Panc1 (cell line): ENCODE measurements at regions not wholly inside any gene's neighbourhood (a gene's known extent, or its start where the extent isn't known, plus 50 kb on each side); places are given as distances from the start of the nearest gene placed in this dataset.

Source experiments
- ATAC-seq: fragments of 200-7000 bp; cut with Tn5 transposase; 2 replicates; pipeline ENCODE4 v1.9.1; 2020; ENCODE audit warnings: mild to moderate bottlenecking, moderate library complexity
- BruUV-seq: library from RNA; stranded (reverse); fragments of 400-500 nt; replicated peaks from 2 replicates; lab custom pipeline; 2021; lab: Mats Ljungman, UMichigan
- CTCF ChIA-PET: fragments of 300-600 bp; sonication (Branson Sonifier 250); formaldehyde crosslinking; loops from one replicate; lab custom pipeline; 2022; ENCODE audit warnings: antibody characterized with exemption; lab: Charles Lee
- POLR2A ChIA-PET: fragments of 300-600 bp; sonication (Branson Sonifier 250); formaldehyde crosslinking; loops from one replicate; lab custom pipeline; 2022; ENCODE audit warnings: antibody characterized with exemption; lab: Charles Lee
- DNase-seq: peaks from one replicate; pipeline ENCODE4 v3.0.0-alpha.2; 2010; ENCODE audit warnings: low read depth, low spot score
- H3K27ac ChIP-seq: 2 replicates; pipeline ENCODE4 v1.5.1; 2011; ENCODE audit warnings: mild to moderate bottlenecking, low read length, inconsistent platforms
- H3K27me3 ChIP-seq: fragments of 200-500 bp; sonication (Bioruptor generic); 2 replicates; pipeline ENCODE4 v1.6.0; 2014; ENCODE audit warnings: low read length, inconsistent platforms; ENCODE audit not compliant: control insufficient read depth, insufficient read depth
- H3K36me3 ChIP-seq: fragments of 200-500 bp; sonication (Bioruptor generic); 2 replicates; pipeline ENCODE4 v1.5.1; 2014; ENCODE audit warnings: inconsistent platforms, mild to moderate bottlenecking, low read length, moderate library complexity; ENCODE audit not compliant: control insufficient read depth, insufficient read depth
- H3K4me1 ChIP-seq: 2 replicates; pipeline ENCODE4 v1.5.1; 2011; ENCODE audit warnings: inconsistent platforms, mild to moderate bottlenecking, low read length, moderate library complexity; ENCODE audit not compliant: control insufficient read depth, insufficient read depth
- H3K4me3 ChIP-seq, 2 experiments: 2 replicates each; pipeline ENCODE4 v1.5.1; 2011 to 2012; ENCODE audit warnings: low read depth in 2 of 2, low read length in 2 of 2, mild to moderate bottlenecking in 2 of 2, inconsistent platforms in 1 of 2, moderate library complexity in 1 of 2
- H3K9me3 ChIP-seq: fragments of 200-500 bp; sonication (Bioruptor generic); 2 replicates; pipeline ENCODE4 v1.5.1; 2014; ENCODE audit warnings: low read depth, mild to moderate bottlenecking, inconsistent platforms, low read length, moderate library complexity; ENCODE audit not compliant: control insufficient read depth, insufficient read depth
- CTCF ChIP-seq: fragments of 450-650 bp; IDR thresholded peaks from 2 replicates; pipeline ENCODE4 v1.5.1; 2017; ENCODE audit warnings: mild to moderate bottlenecking
- POLR2AphosphoS5 ChIP-seq: IDR thresholded peaks from 2 replicates; pipeline ENCODE4 v1.6.1; 2012; ENCODE audit warnings: mild to moderate bottlenecking, low read depth, low read length, moderate library complexity
- SIN3A ChIP-seq: IDR thresholded peaks from 2 replicates; pipeline ENCODE4 v1.6.1; 2012; ENCODE audit warnings: low read depth, mild to moderate bottlenecking, low read length, moderate library complexity, borderline replicate concordance; ENCODE audit not compliant: insufficient read depth
- TCF7L2 ChIP-seq: IDR thresholded peaks from 2 replicates; pipeline ENCODE4 v1.6.1; 2011; ENCODE audit warnings: mild to moderate bottlenecking, low read depth, low read length, inconsistent platforms
- in situ Hi-C: cut with HindIII; loops from 2 replicates; pipeline ENCODE4 v1.10.0; 2016; ENCODE audit warnings: low sequenced_read_pairs, low pct_unique_long_range_greater_than_20kb
- intact Hi-C: fragments of 100-400 bp; cut with micrococcal nuclease; formaldehyde crosslinking; loops from one replicate; pipeline ENCODE4 v1.10.0; 2022; ENCODE audit not compliant: unreplicated experiment
- TF ChIP-seq, protein P1 (sequence below), 2 experiments: IDR thresholded peaks; 2 replicates each; pipeline ENCODE4 v1.6.1; 2011 to 2012; ENCODE audit warnings: low read depth in 2 of 2, control low read depth in 1 of 2, low read length in 1 of 2, mild to moderate bottlenecking in 1 of 2, moderate library complexity in 1 of 2; ENCODE audit not compliant: insufficient read depth in 1 of 2

- H3K4me3 ChIP-seq, result no peak overlapping the region
- no peaks in the 10 kb centered on the region for H3K4me1 ChIP-seq
- DNase-seq, result no peak
- BruUV-seq, result no TSS peak
- POLR2A ChIA-PET, result no interaction called here
- H3K9me3 ChIP-seq, result no peaks in the 10 kb centered on the region
- H3K27ac ChIP-seq, result no peak overlapping the region
- intact Hi-C loops, result no loop called here
- CTCF ChIA-PET, result no interaction called here
- in situ Hi-C loops, result no loop called here
- no peaks in the 10 kb centered on the region for H3K27me3 ChIP-seq
- H3K36me3 ChIP-seq, result no peaks in the 10 kb centered on the region
- TF ChIP-seq CTCF (no peak), SIN3A (no peak), POLR2AphosphoS5 (no peak), TCF7L2 (no peak)
- TF ChIP-seq, protein P1, sequence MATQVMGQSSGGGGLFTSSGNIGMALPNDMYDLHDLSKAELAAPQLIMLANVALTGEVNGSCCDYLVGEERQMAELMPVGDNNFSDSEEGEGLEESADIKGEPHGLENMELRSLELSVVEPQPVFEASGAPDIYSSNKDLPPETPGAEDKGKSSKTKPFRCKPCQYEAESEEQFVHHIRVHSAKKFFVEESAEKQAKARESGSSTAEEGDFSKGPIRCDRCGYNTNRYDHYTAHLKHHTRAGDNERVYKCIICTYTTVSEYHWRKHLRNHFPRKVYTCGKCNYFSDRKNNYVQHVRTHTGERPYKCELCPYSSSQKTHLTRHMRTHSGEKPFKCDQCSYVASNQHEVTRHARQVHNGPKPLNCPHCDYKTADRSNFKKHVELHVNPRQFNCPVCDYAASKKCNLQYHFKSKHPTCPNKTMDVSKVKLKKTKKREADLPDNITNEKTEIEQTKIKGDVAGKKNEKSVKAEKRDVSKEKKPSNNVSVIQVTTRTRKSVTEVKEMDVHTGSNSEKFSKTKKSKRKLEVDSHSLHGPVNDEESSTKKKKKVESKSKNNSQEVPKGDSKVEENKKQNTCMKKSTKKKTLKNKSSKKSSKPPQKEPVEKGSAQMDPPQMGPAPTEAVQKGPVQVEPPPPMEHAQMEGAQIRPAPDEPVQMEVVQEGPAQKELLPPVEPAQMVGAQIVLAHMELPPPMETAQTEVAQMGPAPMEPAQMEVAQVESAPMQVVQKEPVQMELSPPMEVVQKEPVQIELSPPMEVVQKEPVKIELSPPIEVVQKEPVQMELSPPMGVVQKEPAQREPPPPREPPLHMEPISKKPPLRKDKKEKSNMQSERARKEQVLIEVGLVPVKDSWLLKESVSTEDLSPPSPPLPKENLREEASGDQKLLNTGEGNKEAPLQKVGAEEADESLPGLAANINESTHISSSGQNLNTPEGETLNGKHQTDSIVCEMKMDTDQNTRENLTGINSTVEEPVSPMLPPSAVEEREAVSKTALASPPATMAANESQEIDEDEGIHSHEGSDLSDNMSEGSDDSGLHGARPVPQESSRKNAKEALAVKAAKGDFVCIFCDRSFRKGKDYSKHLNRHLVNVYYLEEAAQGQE (IDR thresholded peaks at IDR 0.05; ENCODE audit: insufficient read depth in 1 of 2, low read depth in 2 of 2, low read length in 1 of 2), result no peak
- ATAC-seq, result no peak
Observed at GRCh38 chr20:23180451-23180921, 94.4 kb upstream of the CD93 start.

- no peak for DNase-seq
- no TSS peak for BruUV-seq
- intact Hi-C loops, result no loop called here
Observed at GRCh38 chr20:23179766-23180403, 93.8 kb upstream of the CD93 start.

More at GRCh38 chr20:23179766-23180403, 93.8 kb upstream of the CD93 start:
- Histone ChIP-seq H3K9me3 (no peaks in the 10 kb centered on the region), H3K36me3 (no peaks in the 10 kb centered on the region), H3K27ac (no peak overlapping the region), H3K27me3 (peaks cover 1% of the 10 kb centered on the region; the same call in 1 of the 2 replicates), H3K4me1 (no peaks in the 10 kb centered on the region), H3K4me3 (no peak overlapping the region)
- TF ChIP-seq POLR2AphosphoS5 (no peak), CTCF (no peak), TCF7L2 (no peak), SIN3A (no peak)
- TF ChIP-seq, protein P1 (IDR thresholded peaks at IDR 0.05; ENCODE audit: insufficient read depth in 1 of 2, low read depth in 2 of 2, low read length in 1 of 2), result no peak
- ChIA-PET POLR2A (no interaction called here), CTCF (no interaction called here)
- no peak for ATAC-seq
- in situ Hi-C loops, result no loop called here
